K562 (cell line): ENCODE measurements at regions not wholly inside any gene's neighbourhood (a gene's known extent, or its start where the extent isn't known, plus 50 kb on each side); places are given as distances from the start of the nearest gene placed in this dataset.

Source experiments
- ATAC-seq: fragments of 200-7000 bp; cut with Tn5 transposase; 3 replicates; pipeline ENCODE4 v1.9.1; 2020; ENCODE audit warnings: moderate library complexity
- BruUV-seq: library from RNA; stranded (reverse); fragments of 400-500 nt; replicated peaks from 2 replicates; lab custom pipeline; 2021; lab: Mats Ljungman, UMichigan
- CTCF ChIA-PET: fragments of 300-600 bp; formaldehyde crosslinking; extraction: SDS; loops from one replicate; lab custom pipeline; 2021; ENCODE audit warnings: low intra/inter-chr PET ratio; lab: Yijun Ruan, JAX
- POLR2A ChIA-PET: fragments of 300-600, 350-650 bp; sonication (Branson Sonifier 250); formaldehyde crosslinking; extraction: SDS; loops from one replicate; lab custom pipeline; 2021; ENCODE audit warnings: antibody characterized with exemption, inconsistent platforms; lab: Yijun Ruan, JAX
- DNase-seq, 4 experiments: peaks; one replicate each; pipeline versions ENCODE4 v3.0.0 to v3.0.0-alpha.2; 2011 to 2018; ENCODE audit warnings: low spot score in 3 of 4, mixed read lengths in 3 of 4; ENCODE audit errors: extremely low read depth in 1 of 4
- FAIRE-seq: peaks from 2 replicates; lab custom pipeline; 2011; peaks lifted over from hg19 to GRCh38; lab: Jason Lieb, UNC
- H2AFZ ChIP-seq: 2 replicates; pipeline ENCODE4 v1.6.0; 2011; ENCODE audit warnings: low read depth, low read length, control low read depth, inconsistent platforms
- H3K27ac ChIP-seq: fragments of 200-600 bp; 3 replicates; pipeline ENCODE4 v1.8.0; 2011; ENCODE audit warnings: low read depth, mild to moderate bottlenecking, control low read depth, inconsistent platforms, low read length, moderate library complexity, mixed read lengths; ENCODE audit errors: extremely low read depth
- H3K27me3 ChIP-seq, 2 experiments: fragments of 300-600 bp in 1 of 2; 2 replicates in 1 of 2; 3 replicates in 1 of 2; pipeline versions ENCODE4 v1.6.0 to v1.8.0; 2011; ENCODE audit warnings: inconsistent platforms in 2 of 2, low read length in 2 of 2, mild to moderate bottlenecking in 1 of 2, mixed read lengths in 1 of 2, moderate library complexity in 1 of 2; ENCODE audit not compliant: control insufficient read depth in 2 of 2, insufficient read depth in 2 of 2
- H3K36me3 ChIP-seq: fragments of 300-600 bp; 3 replicates; pipeline ENCODE4 v1.8.0; 2011; ENCODE audit warnings: mild to moderate bottlenecking, low read length, inconsistent platforms; ENCODE audit not compliant: control insufficient read depth, insufficient read depth
- H3K4me1 ChIP-seq, 2 experiments: fragments of 200-600 bp in 1 of 2; replicated peaks in 1 of 2; 2 replicates in 1 of 2; 3 replicates in 1 of 2; pipeline versions ENCODE4 v1.5.1 to v1.8.0; 2011; ENCODE audit warnings: inconsistent platforms in 2 of 2, low read length in 2 of 2, mild to moderate bottlenecking in 1 of 2, mixed read lengths in 1 of 2, moderate library complexity in 1 of 2; ENCODE audit not compliant: control insufficient read depth in 2 of 2, insufficient read depth in 2 of 2
- H3K4me2 ChIP-seq: 2 replicates; pipeline ENCODE4 v1.6.1; 2011; ENCODE audit warnings: low read length, control low read depth, inconsistent platforms, mixed read lengths; ENCODE audit not compliant: insufficient read depth
- H3K4me3 ChIP-seq: fragments of 200-600 bp; sonication (generic), shearing (Covaris generic); 2 replicates; pipeline ENCODE4 v1.5.1; 2016; ENCODE audit warnings: control low read depth, inconsistent platforms
- H3K79me2 ChIP-seq: fragments of 200-600 bp; 3 replicates; pipeline ENCODE4 v1.8.0; 2011; ENCODE audit warnings: low read length, inconsistent platforms; ENCODE audit not compliant: control insufficient read depth, insufficient read depth
- H3K9ac ChIP-seq, 2 experiments: 2 replicates each; pipeline versions ENCODE4 v1.6.0 to v1.6.1; 2011; ENCODE audit warnings: low read depth in 2 of 2, low read length in 2 of 2, control low read depth in 1 of 2, inconsistent platforms in 1 of 2, mild to moderate bottlenecking in 1 of 2, mixed read lengths in 1 of 2; ENCODE audit not compliant: insufficient read depth in 1 of 2
- H3K9me1 ChIP-seq: one replicate; pipeline ENCODE4 v1.6.0; 2011; ENCODE audit warnings: inconsistent platforms, mild to moderate bottlenecking, low read length, moderate library complexity; ENCODE audit not compliant: control insufficient read depth, insufficient read depth
- H3K9me3 ChIP-seq: replicated peaks from 2 replicates; pipeline ENCODE4 v1.5.1; 2011; ENCODE audit warnings: low read depth, low read length, inconsistent platforms; ENCODE audit not compliant: control insufficient read depth, insufficient read depth
- H4K20me1 ChIP-seq: replicated peaks from 2 replicates; pipeline ENCODE4 v1.6.1; 2011; ENCODE audit warnings: low read length, inconsistent platforms, mixed read lengths; ENCODE audit not compliant: control insufficient read depth, insufficient read depth
- FOXK1 ChIP-seq: sonication (generic); formaldehyde crosslinking; IDR thresholded peaks from 2 replicates; pipeline ENCODE4 v1.8.0; 2022; ENCODE audit warnings: missing genetic modification reagents, mild to moderate bottlenecking, borderline replicate concordance
- GABPB2 ChIP-seq: fragments of 250-450 bp; sonication (Bioruptor Pico); conservative IDR thresholded peaks from 2 replicates; pipeline ENCODE4 v1.5.1; 2021; ENCODE audit warnings: mild to moderate bottlenecking
- KLF6 ChIP-seq: fragments of 250-450 bp; sonication (Bioruptor Pico); IDR thresholded peaks from 2 replicates; pipeline ENCODE4 v1.4.0; 2020; ENCODE audit warnings: mild to moderate bottlenecking, moderate library complexity, borderline replicate concordance
- MCM5 ChIP-seq: fragments of 450-650 bp; IDR thresholded peaks from 2 replicates; pipeline ENCODE4 v1.6.1; 2016; ENCODE audit warnings: low read depth
- MEF2D ChIP-seq: conservative IDR thresholded peaks from 2 replicates; pipeline ENCODE4 v1.6.1; 2016; ENCODE audit warnings: low read depth, missing genetic modification characterization, missing compliant biosample characterization
- NELFE ChIP-seq: IDR thresholded peaks from 2 replicates; pipeline ENCODE4 v1.6.1; 2011; ENCODE audit warnings: mild to moderate bottlenecking; ENCODE audit not compliant: insufficient read depth, insufficient read length
- PCBP1 ChIP-seq: fragments of 200-400 bp; formaldehyde crosslinking; IDR thresholded peaks from 2 replicates; pipeline ENCODE4 v1.6.1; 2018; ENCODE audit warnings: mild to moderate bottlenecking, low read depth, low read length; ENCODE audit not compliant: poor library complexity, severe bottlenecking
- PURB ChIP-seq: sonication (generic); formaldehyde crosslinking; IDR thresholded peaks from 2 replicates; pipeline ENCODE4 v1.9.0; 2021; ENCODE audit warnings: low read depth, mild to moderate bottlenecking, missing genetic modification reagents
- RBM39 ChIP-seq: fragments of 200-400 bp; formaldehyde crosslinking; optimal IDR thresholded peaks from 2 replicates; pipeline ENCODE3; 2018; ENCODE audit warnings: low read depth, low read length
- SMAD2 ChIP-seq: fragments of 150-350 bp; IDR thresholded peaks from 2 replicates; pipeline ENCODE4 v1.6.1; 2014; ENCODE audit warnings: low read depth, mild to moderate bottlenecking, low read length
- SRF ChIP-seq, 2 experiments: fragments of 250-450, 450-650 bp in 1 of 2; sonication (Bioruptor Pico) in 1 of 2; sonication (generic) in 1 of 2; formaldehyde crosslinking; IDR thresholded peaks; 2 replicates each; pipeline versions ENCODE4 v1.5.0 to v1.5.1; 2020 to 2022; ENCODE audit warnings: mild to moderate bottlenecking in 1 of 2, missing genetic modification reagents in 1 of 2
- TBL1XR1 ChIP-seq, 2 experiments: IDR thresholded peaks; 2 replicates each; pipeline ENCODE4 v1.6.1; 2012; ENCODE audit warnings: improper control_type of control experiment in 2 of 2, low read length in 2 of 2, mild to moderate bottlenecking in 1 of 2
- YY1 ChIP-seq, 3 experiments: IDR thresholded peaks; 2 replicates each; pipeline ENCODE4 v1.6.1; 2011; ENCODE audit warnings: low read length in 2 of 3, mild to moderate bottlenecking in 2 of 3, moderate library complexity in 2 of 3, borderline replicate concordance in 1 of 3, control low read depth in 1 of 3, low read depth in 1 of 3; ENCODE audit not compliant: insufficient read depth in 3 of 3, insufficient replicate concordance in 2 of 3, control insufficient read depth in 1 of 3, insufficient read length in 1 of 3; ENCODE audit errors: extremely low read depth in 1 of 3
- WGBS: fragments of 100-300 bp; shearing (Covaris generic); methylation state at CpG from one replicate; pipeline ENCODE4 v1.1.6; 2016; ENCODE audit warnings: low coverage, mixed read lengths; ENCODE audit not compliant: insufficient coverage; ENCODE audit errors: missing lambda C conversion rate; 5-methylcytosine and 5-hydroxymethylcytosine counted together
- in situ Hi-C: fragments of 300-500 bp; cut with MboI; formaldehyde crosslinking; loops from 4 replicates; pipeline ENCODE4 v1.15.0; 2018; ENCODE audit warnings: inconsistent platforms, mixed read lengths
- intact Hi-C: fragments of 100-400 bp; cut with micrococcal nuclease; formaldehyde crosslinking; loops from 2 replicates; pipeline ENCODE4 v1.14.2; 2022
- TF ChIP-seq, protein P1 (sequence below): fragments of 200-800 bp; sonication (Bioruptor generic); IDR thresholded peaks from 2 replicates; pipeline ENCODE4 v1.6.1; 2017; ENCODE audit warnings: missing genetic modification characterization, missing compliant biosample characterization

GRCh38 chr2:146994246-146994645, 850.6 kb upstream of the ACVR2A start:
- Histone ChIP-seq H4K20me1 (no peaks in the 10 kb centered on the region), H3K9me1 (no peaks in the 10 kb centered on the region), H3K36me3 (no peaks in the 10 kb centered on the region), H3K4me2 (no peak overlapping the region), H3K79me2 (no peaks in the 10 kb centered on the region), H3K27ac (no peak overlapping the region), H3K9ac (no peak overlapping the region), H2AFZ (no peak overlapping the region), H3K27me3 (no peaks in the 10 kb centered on the region), H3K4me1 (no peaks in the 10 kb centered on the region), H3K4me3 (no peak overlapping the region), H3K9me3 (no peaks in the 10 kb centered on the region)
- 0% methylated on average over 1 of the region's 1 CpG for WGBS
- in situ Hi-C loops (no loop called here), intact Hi-C loops (no loop called here)
- ChIA-PET POLR2A (no interaction called here), CTCF (no interaction called here)
- ATAC-seq (no peak), DNase-seq (no peak), FAIRE-seq (no peak)
- no peak for TF ChIP-seq PCBP1
- BruUV-seq, result no TSS peak

GRCh38 chr2:146992466-146992865, 852.4 kb upstream of the ACVR2A start:
- ATAC-seq, result no peak
- intact Hi-C loops, result no loop called here
- TF ChIP-seq SRF (CRISPR knock-in tag; IDR thresholded peaks at IDR 0.05), result no peak
- TF ChIP-seq, protein P1, sequence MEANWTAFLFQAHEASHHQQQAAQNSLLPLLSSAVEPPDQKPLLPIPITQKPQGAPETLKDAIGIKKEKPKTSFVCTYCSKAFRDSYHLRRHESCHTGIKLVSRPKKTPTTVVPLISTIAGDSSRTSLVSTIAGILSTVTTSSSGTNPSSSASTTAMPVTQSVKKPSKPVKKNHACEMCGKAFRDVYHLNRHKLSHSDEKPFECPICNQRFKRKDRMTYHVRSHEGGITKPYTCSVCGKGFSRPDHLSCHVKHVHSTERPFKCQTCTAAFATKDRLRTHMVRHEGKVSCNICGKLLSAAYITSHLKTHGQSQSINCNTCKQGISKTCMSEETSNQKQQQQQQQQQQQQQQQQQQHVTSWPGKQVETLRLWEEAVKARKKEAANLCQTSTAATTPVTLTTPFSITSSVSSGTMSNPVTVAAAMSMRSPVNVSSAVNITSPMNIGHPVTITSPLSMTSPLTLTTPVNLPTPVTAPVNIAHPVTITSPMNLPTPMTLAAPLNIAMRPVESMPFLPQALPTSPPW (CRISPR knock-in tag), result no peak
- TF ChIP-seq NELFE, result no peak
- no peak for TF ChIP-seq PURB (CRISPR knock-in tag)
- no peak for TF ChIP-seq MEF2D (tag)
- TF ChIP-seq FOXK1 (CRISPR knock-in tag), result no peak
- no peak for TF ChIP-seq RBM39
- no peak for TF ChIP-seq SMAD2
- TF ChIP-seq KLF6 (CRISPR knock-in tag), result no peak
- TF ChIP-seq TBL1XR1 (IDR thresholded peaks at IDR 0.05; ENCODE audit: low read length in 2 of 2), result no peak
- TF ChIP-seq YY1 (IDR thresholded peaks at IDR 0.05; ENCODE audit: borderline replicate concordance in 1 of 3, control insufficient read depth in 1 of 3, extremely low read depth in 1 of 3, insufficient read depth in 3 of 3, insufficient read length in 1 of 3, insufficient replicate concordance in 2 of 3, low read depth in 1 of 3, low read length in 2 of 3), result no peak
- TF ChIP-seq MCM5, result no peak
- TF ChIP-seq GABPB2 (CRISPR knock-in tag), result no peak

More at GRCh38 chr2:146992466-146992865, 852.4 kb upstream of the ACVR2A start:
- ChIA-PET CTCF (no interaction called here), POLR2A (no interaction called here)
- Histone ChIP-seq H2AFZ (no peak overlapping the region), H4K20me1 (no peaks in the 10 kb centered on the region), H3K9me3 (no peaks in the 10 kb centered on the region), H3K4me2 (no peak overlapping the region), H3K4me3 (no peak overlapping the region), H3K27me3 (no peaks in the 10 kb centered on the region), H3K9ac (no peak overlapping the region), H3K4me1 (no peaks in the 10 kb centered on the region), H3K36me3 (no peaks in the 10 kb centered on the region), H3K9me1 (no peaks in the 10 kb centered on the region), H3K27ac (no peak overlapping the region), H3K79me2 (no peaks in the 10 kb centered on the region)
- no peak for FAIRE-seq
- DNase-seq, result no peak
- BruUV-seq, result no TSS peak
- WGBS, result 0% methylated on average over 2 of the region's 2 CpGs
- in situ Hi-C loops, result no loop called here
